Fibroblast of skin of scalp (primary cell): ENCODE measurements at regions not wholly inside any gene's neighbourhood (a gene's known extent, or its start where the extent isn't known, plus 50 kb on each side); places are given as distances from the start of the nearest gene placed in this dataset.

Experiments used
- DNase-seq: peaks from one replicate; pipeline ENCODE4 v3.0.0-alpha.2; 2013

- peak; percentile 87 for DNase-seq
Observed at GRCh38 chr13:48892053-48892687, 83.5 kb upstream of the FNDC3A start.

GRCh38 chr13:48892688-48893075 lies 83.0 kb upstream of the FNDC3A start:
- no peak for DNase-seq

GRCh38 chr13:48896312-48896711 lies 79.4 kb upstream of the FNDC3A start:
- peak; percentile 21 for DNase-seq

- DNase-seq: no peak
Observed at GRCh38 chr13:48901781-48902180, 73.9 kb upstream of the FNDC3A start.

GRCh38 chr13:48902368-48902767 lies 73.3 kb upstream of the FNDC3A start:
- peak; percentile 3 for DNase-seq

GRCh38 chr13:48904668-48905290 lies 70.9 kb upstream of the FNDC3A start:
- DNase-seq: no peak

- DNase-seq: no peak
Observed at GRCh38 chr13:48906200-48906599, 69.5 kb upstream of the FNDC3A start.

GRCh38 chr13:48908381-48909055 lies 67.2 kb upstream of the FNDC3A start:
- DNase-seq: no peak

- no peak for DNase-seq
Observed at GRCh38 chr13:48909056-48909389, 66.7 kb upstream of the FNDC3A start.

GRCh38 chr13:48910686-48911085 lies 65.0 kb upstream of the FNDC3A start:
- DNase-seq: no peak

- no peak for DNase-seq
Observed at GRCh38 chr13:48919751-48920150, 56.0 kb upstream of the FNDC3A start.

- DNase-seq: no peak
Observed at GRCh38 chr13:48920730-48921129, 55.0 kb upstream of the FNDC3A start.

GRCh38 chr13:48923376-48923775 lies 52.3 kb upstream of the FNDC3A start:
- DNase-seq: peak; percentile 3

GRCh38 chr13:48925001-48925400 lies 50.7 kb upstream of the FNDC3A start:
- DNase-seq: no peak
